ENCODE measurements at regions not wholly inside any gene's neighbourhood (a gene's known extent, or its start where the extent isn't known, plus 50 kb on each side); places are given as distances from the start of the nearest gene placed in this dataset.

GRCh38 chr6:147637620-147638195 lies 129.2 kb downstream of the SAMD5 start:
- Histone ChIP-seq H3K9ac (ENCODE audit: low read length) (no peak overlapping the region), H2AFZ (ENCODE audit: low read length) (no peak overlapping the region), H3K4me2 (ENCODE audit: low read length) (no peak overlapping the region), H3K9me3 (ENCODE audit: low read length) (no peaks in the 10 kb centered on the region), H3K4me3 (ENCODE audit: low read depth, low read length, poor library complexity, severe bottlenecking) (no peak overlapping the region), H3K79me2 (ENCODE audit: insufficient read depth, low read length) (no peaks in the 10 kb centered on the region), H3K9me2 (ENCODE audit: low read depth, low read length) (no peaks in the 10 kb centered on the region), H4K20me1 (ENCODE audit: insufficient read depth, low read length) (no peaks in the 10 kb centered on the region), H3K36me3 (ENCODE audit: insufficient read depth, low read length) (no peaks in the 10 kb centered on the region), H3K27ac (ENCODE audit: low read depth, low read length, poor library complexity, severe bottlenecking) (no peak overlapping the region), H3K27me3 (ENCODE audit: insufficient read depth, low read length) (no peaks in the 10 kb centered on the region), H3K4me1 (ENCODE audit: insufficient read depth, low read length, severe bottlenecking) (no peaks in the 10 kb centered on the region), H3F3A (ENCODE audit: insufficient read depth, low read length) (no peaks in the 10 kb centered on the region)
- TF ChIP-seq EZH2 (IDR thresholded peaks at IDR 0.05; ENCODE audit: borderline replicate concordance, low read length), result no peak

DNA sequence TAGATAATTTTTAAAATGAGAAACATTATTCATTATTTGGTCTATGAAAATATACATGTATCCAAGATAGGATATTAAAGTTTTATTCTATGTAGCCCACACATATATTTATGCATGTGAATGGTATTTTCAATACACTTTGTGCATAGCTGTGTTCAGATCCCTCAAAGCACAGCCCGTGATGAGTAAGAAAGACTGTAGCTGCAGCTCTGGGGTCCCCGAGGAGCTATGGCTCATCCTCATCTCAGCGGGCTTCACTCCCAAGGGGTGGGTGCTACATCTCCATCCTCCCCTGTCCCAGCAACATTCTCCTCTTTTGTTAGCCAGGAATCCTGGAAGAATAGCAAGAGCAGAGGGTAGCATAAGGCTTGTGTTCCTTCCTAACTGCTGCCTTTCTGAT lies 130.8 kb downstream of the SAMD5 start:
- Histone ChIP-seq H3F3A (ENCODE audit: insufficient read depth, low read length) (no peaks in the 10 kb centered on the region), H3K4me1 (ENCODE audit: insufficient read depth, low read length, severe bottlenecking) (no peaks in the 10 kb centered on the region), H4K20me1 (ENCODE audit: insufficient read depth, low read length) (no peaks in the 10 kb centered on the region), H3K27me3 (ENCODE audit: insufficient read depth, low read length) (no peaks in the 10 kb centered on the region), H3K27ac (ENCODE audit: low read depth, low read length, poor library complexity, severe bottlenecking) (no peak overlapping the region), H3K4me3 (ENCODE audit: low read depth, low read length, poor library complexity, severe bottlenecking) (no peak overlapping the region), H2AFZ (ENCODE audit: low read length) (no peak overlapping the region), H3K36me3 (ENCODE audit: insufficient read depth, low read length) (no peaks in the 10 kb centered on the region), H3K79me2 (ENCODE audit: insufficient read depth, low read length) (no peaks in the 10 kb centered on the region), H3K9ac (ENCODE audit: low read length) (no peak overlapping the region), H3K9me2 (ENCODE audit: low read depth, low read length) (no peaks in the 10 kb centered on the region), H3K9me3 (ENCODE audit: low read length) (no peaks in the 10 kb centered on the region), H3K4me2 (ENCODE audit: low read length) (no peak overlapping the region)
- TF ChIP-seq EZH2 (IDR thresholded peaks at IDR 0.05; ENCODE audit: borderline replicate concordance, low read length), result no peak
- TF ChIP-seq CTCF (IDR thresholded peaks at IDR 0.05; ENCODE audit: low read length), result no peak

DNA sequence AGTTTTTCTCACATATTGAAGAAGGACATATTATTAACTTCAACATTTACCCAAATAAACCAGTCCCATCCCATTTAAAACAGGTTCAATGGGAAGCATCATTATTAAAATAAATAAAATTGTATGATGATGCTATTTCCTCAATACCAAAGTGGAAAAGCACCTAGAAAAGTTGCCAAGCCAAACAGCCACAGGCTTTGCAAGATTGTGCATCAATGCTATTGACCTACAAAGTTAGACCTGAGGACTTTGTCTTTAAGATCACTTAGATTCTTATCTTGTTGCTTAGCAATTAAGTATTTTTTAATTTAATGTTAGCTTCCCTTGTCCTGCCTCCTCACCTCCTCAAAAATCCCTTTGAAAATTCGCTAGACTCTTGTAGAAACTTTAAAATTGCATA lies 132.1 kb downstream of the SAMD5 start:
- no peaks in the 10 kb centered on the region for H3K9me2 ChIP-seq (ENCODE audit: low read depth, low read length)
- no peaks in the 10 kb centered on the region for H3K9me3 ChIP-seq (ENCODE audit: low read length)
- no peaks in the 10 kb centered on the region for H3K36me3 ChIP-seq (ENCODE audit: insufficient read depth, low read length)
- no peaks in the 10 kb centered on the region for H3K79me2 ChIP-seq (ENCODE audit: insufficient read depth, low read length)
- H3F3A ChIP-seq (ENCODE audit: insufficient read depth, low read length), result no peaks in the 10 kb centered on the region
- H3K4me3 ChIP-seq (ENCODE audit: low read depth, low read length, poor library complexity, severe bottlenecking), result no peak overlapping the region
- no peak overlapping the region for H3K9ac ChIP-seq (ENCODE audit: low read length)
- no peak overlapping the region for H3K27ac ChIP-seq (ENCODE audit: low read depth, low read length, poor library complexity, severe bottlenecking)
- no peaks in the 10 kb centered on the region for H3K27me3 ChIP-seq (ENCODE audit: insufficient read depth, low read length)
- H3K4me2 ChIP-seq (ENCODE audit: low read length), result no peak overlapping the region
- H4K20me1 ChIP-seq (ENCODE audit: insufficient read depth, low read length), result no peaks in the 10 kb centered on the region
- H2AFZ ChIP-seq (ENCODE audit: low read length), result no peak overlapping the region
- TF ChIP-seq EZH2 (IDR thresholded peaks at IDR 0.05; ENCODE audit: borderline replicate concordance, low read length) (no peak), CTCF (IDR thresholded peaks at IDR 0.05; ENCODE audit: low read length) (no peak)
- H3K4me1 ChIP-seq (ENCODE audit: insufficient read depth, low read length, severe bottlenecking), result no peaks in the 10 kb centered on the region

- Histone ChIP-seq H4K20me1 (ENCODE audit: insufficient read depth, low read length) (no peaks in the 10 kb centered on the region), H3F3A (ENCODE audit: insufficient read depth, low read length) (no peaks in the 10 kb centered on the region), H3K4me2 (ENCODE audit: low read length) (no peak overlapping the region), H3K36me3 (ENCODE audit: insufficient read depth, low read length) (no peaks in the 10 kb centered on the region), H3K79me2 (ENCODE audit: insufficient read depth, low read length) (no peaks in the 10 kb centered on the region), H3K4me1 (ENCODE audit: insufficient read depth, low read length, severe bottlenecking) (no peaks in the 10 kb centered on the region), H3K27ac (ENCODE audit: low read depth, low read length, poor library complexity, severe bottlenecking) (no peak overlapping the region), H3K9me2 (ENCODE audit: low read depth, low read length) (no peaks in the 10 kb centered on the region), H2AFZ (ENCODE audit: low read length) (no peak overlapping the region), H3K9me3 (ENCODE audit: low read length) (no peaks in the 10 kb centered on the region), H3K27me3 (ENCODE audit: insufficient read depth, low read length) (no peaks in the 10 kb centered on the region), H3K4me3 (ENCODE audit: low read depth, low read length, poor library complexity, severe bottlenecking) (no peak overlapping the region), H3K9ac (ENCODE audit: low read length) (no peak overlapping the region)
- TF ChIP-seq EZH2 (IDR thresholded peaks at IDR 0.05; ENCODE audit: borderline replicate concordance, low read length) (no peak), CTCF (IDR thresholded peaks at IDR 0.05; ENCODE audit: low read length) (no peak)
Measured at GRCh38 chr6:147641511-147641910, 133.0 kb downstream of the SAMD5 start.

Measured in OCI-LY1 (cell line).